Glomerular visceral epithelial cell (primary cell): ENCODE measurements at regions not wholly inside any gene's neighbourhood (a gene's known extent, or its start where the extent isn't known, plus 50 kb on each side); places are given as distances from the start of the nearest gene placed in this dataset.

ENCODE experiments used
- DNase-seq: peaks from one replicate; pipeline ENCODE4 v3.0.0-alpha.2; 2016; ENCODE audit errors: extremely low spot score

DNA sequence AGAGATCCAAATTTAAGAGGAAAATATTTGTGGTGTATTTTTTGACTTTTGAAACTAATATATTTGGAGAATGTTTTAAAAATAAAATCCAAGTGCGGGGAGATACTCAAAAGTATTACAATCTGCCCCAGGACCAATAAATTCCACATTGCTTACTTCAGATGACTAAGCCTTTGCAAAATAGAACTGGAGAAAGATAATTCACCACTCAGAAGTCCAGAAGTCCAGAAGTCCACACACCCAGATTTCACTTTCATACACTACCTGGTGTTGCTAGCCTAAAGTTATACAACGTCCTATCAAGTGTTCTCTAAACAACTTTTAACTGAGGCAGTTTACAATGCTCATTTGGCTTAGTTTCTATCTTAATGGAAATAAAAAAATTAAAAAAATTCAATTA lies 487.0 kb upstream of the SEMA3D start:
- DNase-seq, result no peak

DNA sequence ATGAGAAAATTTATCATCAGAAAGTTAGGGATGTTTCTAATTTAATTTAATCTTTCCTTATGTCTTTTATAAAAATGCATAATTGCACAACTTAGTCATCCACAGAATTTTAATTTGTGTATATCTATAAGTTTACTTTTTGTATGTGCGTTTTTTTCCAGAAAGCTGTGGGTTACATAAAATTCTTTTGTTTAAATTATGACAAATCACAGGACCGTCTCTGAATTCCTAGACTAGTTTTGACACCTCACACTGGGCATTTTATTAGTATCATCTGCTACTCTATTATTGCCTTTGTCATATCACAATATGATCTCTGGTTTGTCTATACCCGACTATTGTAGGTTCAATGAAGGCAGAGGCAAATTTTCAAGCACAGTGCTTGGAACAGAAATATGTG lies 482.4 kb upstream of the SEMA3D start:
- no peak for DNase-seq

DNA sequence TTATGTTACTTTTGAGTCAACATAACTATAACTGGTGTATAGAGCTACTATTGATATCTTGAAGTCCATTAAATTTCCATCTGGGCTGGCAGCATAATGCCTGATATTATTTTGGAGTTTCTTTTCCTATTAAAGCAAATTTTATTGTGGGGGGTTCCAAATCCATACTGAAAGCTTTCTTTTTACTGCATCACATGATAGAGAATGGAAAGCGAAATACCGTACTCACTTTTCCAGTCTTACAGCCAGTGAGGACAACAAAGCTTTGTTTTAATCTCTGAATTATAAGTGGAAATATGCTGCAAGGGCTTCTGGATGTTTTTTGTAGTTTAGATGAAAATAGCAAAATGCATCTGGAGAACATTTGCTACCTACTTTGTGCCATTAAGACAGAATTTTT lies 477.5 kb upstream of the SEMA3D start:
- DNase-seq, result no peak

DNA sequence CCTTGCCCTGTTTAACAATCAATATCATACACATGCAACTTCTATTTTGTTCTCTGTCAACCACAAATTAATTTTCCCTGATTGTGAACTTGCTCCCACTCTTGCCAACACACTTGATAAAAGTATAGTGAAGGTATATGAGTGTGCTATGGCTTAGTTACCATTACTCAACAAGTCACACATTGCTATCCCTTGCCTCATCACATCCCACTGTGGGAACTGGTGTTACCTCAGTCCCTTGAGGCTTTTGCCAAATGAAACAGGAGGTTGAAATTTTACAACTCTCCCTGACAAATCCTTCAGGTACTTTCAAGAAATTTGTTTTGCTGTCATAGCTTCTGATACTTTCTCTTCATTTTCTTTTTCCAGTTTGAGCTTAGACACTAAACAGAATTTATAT lies 472.5 kb upstream of the SEMA3D start:
- no peak for DNase-seq

DNA sequence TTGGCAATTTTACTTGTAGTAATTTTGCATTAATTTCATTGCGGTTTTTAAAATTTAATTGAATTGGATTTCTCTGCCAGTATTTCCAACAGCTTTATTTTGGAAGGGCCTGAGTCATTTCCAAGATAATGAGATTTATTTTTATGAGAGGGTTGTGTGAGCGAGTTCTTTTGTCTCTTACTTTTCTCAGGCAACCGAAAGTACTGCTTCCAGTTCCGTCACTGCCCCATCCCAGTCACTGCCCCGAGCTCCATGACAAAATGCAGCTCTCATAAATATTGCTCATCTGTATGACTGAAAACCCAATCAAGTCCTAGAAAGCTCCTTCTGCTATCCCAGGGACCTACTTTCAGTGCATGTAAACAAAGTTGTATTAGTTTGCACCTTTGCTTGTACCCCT lies 468.4 kb upstream of the SEMA3D start:
- DNase-seq, result no peak

DNA sequence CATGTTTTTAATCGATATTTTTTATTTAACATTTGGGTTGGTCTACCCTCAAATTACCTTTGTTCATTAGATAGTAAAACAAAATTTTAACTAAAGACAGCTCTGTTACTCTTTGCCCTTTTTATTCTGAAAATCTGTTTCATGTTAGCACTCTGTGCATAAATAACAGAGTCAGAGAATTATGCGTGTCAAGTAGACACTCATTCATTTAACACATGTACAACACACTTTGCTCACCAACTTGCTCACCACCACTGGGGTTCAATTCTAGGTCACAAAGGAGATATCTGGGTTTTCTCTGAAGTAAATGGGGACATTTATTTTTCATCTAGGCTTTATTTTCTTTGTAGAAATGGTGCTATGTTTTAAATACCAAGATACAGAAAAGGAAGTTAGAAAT lies 457.4 kb upstream of the SEMA3D start:
- no peak for DNase-seq

DNA sequence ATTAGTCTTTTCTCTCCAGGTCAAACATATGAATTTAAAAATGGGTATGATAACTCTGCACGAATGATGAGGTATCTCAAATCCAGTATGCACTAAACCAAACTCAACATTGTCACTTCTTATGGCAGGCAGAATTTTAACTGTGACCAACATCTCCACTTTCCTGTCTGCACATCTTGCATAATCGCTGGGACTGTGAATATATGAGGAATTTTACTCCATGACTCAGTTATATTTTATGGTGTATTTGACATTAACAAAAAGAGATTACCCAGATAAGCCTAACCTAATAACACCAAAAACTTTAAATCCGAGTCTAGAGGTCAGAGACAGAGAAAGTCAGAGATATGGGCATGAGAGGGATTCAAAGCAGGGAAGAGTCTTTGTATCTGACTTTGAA lies 454.5 kb upstream of the SEMA3D start:
- DNase-seq, result no peak

DNA sequence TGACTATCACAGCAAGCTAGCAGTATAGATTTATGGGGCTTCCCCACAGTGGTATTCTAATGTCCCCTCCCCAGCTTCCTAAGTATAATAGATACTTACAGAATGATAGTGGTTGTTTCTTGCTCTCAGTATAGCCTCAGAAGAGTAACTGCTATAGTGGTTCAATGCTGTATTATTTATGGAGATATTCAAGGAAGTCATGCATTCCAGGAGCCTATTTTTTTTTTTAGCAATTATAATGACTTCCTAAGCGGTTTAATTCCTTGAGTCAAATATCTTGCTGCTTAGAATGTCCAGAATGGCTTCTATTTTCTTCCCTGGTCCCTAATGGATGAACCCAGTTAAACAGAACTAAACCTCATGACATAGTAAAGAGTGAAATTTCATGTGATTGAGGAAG lies 451.5 kb upstream of the SEMA3D start:
- no peak for DNase-seq

DNA sequence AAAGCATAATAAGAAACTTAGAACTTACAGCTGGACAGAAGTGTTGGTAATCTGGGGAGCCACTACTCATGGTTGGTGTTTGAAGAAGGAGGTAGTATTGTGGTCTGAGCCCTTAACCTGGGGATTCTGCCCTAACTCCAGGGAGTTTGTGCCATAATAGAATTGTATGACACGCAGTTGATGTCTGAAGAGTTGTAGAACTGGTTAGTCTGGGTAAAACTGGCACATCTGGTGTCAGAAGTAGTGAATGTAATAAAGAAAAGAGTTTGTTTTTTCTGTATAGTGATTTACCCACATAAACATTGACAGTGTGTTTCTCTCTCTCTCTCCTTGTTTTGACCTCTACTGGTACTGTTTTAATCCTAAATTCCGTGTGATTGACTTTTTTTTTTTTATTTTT lies 448.1 kb upstream of the SEMA3D start:
- DNase-seq, result no peak

DNA sequence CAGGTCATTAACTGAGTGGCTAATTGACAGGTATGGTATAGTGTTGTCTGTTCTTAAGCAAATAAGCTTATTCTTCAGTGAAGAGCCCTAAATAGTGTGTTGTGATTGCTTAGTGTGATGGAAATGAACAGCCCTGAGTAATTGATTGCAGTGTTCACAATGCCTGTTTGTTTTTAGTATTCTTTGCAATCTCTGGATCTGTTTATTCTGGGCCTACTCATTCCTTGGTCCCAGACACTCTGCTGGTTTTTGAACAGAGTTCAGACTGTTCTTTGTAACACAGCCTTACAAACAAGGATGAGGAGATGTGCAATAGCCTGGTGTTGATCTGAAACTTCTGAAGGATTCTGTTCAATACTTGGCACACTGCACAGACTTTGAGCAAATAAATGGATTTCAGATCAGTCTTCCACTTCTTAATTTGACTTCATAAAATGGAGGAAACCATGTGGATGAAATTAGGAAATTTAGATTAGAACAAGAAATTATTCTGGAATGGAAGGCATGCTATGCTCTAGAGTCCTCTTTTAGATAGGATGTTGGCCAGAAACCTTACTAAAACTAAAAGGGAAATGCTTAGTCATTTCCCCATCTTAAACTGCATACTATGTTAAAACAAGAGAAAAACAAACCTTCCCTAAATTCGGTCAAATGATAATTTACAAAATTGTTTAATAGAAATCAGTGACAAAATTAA lies 444.2 kb upstream of the SEMA3D start:
- no peak for DNase-seq

DNA sequence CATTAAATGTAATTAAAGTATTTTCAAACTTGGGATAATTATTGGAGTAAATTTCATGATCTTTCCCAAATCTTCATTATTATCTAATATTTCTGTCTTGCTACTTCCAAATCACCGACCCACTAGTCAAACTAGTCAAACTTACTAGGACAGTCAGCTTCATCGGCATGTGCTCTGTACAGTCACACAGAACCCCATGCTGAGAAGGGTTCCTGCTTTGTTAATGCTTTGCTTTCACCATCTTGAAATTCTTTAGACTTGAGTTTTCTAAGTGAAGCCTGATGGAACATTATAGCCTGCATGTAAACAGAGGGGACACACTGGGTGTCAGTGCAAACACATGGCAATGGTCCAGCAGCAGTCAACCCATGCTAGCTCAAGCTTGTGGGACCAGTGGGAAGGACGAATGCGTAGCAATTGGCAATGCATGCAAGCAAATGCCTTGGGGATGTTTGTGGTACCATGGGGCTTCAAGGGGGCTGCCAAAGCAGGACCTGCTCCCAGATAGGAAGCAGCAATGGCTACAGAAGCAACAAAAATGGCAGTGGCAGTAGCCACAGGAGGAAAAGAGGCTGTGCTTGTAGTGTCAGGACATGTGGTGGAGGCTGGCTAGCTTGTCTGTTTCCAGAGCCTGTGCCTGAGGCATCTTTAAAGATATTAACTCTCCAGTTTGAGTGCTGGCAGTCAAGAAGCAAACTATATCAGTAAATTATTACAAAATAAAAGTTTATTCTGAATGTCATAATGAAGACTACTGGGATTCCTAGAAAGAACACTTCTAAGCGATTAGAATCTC lies 441.1 kb upstream of the SEMA3D start:
- no peak for DNase-seq

DNA sequence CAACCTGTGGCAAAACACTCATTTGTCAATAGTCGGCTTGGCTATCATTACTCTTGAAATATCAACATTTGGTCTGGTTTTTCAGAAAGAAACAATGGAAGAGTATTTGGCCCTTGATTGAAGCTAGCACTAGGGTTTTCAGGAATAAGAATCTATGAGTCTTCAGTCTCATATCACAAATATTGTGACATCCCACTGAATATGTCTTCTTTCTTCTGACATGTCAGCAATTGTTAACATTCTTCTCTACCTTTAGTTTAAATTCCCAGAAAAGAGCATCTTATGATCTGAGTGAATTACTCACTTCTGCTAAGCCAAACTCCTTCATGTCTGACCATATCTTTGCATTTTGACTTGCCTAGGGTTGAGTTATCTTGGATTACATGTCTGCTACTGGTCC lies 435.2 kb upstream of the SEMA3D start:
- DNase-seq, result no peak

DNA sequence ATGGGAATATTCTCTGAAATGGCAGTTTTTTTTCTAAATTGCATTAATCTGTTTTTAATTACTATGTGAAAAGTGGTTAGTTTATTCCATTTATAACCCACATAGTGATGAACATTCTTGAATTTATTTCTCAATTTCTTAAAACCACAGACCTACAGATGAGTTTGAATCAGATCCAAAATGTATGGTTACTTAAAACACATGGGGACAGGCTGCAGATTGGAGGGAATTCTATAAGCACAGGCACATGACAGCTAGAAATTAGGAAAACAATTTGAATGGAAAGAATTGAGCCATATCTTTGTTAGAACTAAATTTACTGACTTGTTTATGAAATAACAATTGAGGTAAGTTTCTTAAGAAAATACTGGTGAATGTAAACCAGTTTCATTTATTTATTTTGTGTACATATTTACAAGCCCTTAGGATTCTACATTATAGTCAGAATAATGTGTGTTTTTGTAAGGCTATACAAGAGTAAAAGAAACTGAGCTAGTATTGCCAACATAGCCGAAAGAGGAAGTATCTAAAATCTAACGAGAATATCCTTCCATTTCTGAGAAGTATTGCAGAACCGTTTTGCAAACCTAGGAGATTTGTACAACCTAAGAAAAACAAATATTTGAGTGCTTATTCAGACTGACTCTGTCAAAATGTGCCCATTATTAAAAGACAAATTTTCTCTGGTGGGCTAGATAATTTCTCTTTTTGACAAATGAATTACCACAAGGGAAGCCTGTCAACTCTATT lies 434.3 kb upstream of the SEMA3D start:
- DNase-seq, result no peak

DNA sequence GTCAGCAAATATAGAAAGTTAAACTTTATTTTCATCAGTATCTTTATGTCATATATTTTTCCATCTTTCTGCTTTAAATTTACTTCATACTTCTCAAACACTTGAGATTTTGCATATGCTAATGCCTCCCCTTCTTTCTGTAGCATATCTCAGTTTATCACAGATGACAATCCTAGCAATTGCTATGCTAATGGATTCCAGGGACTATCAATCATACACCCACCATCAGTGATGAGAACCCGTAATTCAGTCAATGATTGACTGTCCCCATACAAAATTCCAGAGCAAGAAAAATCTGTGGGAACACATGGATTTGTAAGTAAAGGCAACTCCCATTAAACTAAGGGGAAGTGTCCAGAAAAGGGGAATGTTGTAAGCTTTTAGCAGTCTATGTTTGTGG lies 432.4 kb upstream of the SEMA3D start:
- no peak for DNase-seq

DNA sequence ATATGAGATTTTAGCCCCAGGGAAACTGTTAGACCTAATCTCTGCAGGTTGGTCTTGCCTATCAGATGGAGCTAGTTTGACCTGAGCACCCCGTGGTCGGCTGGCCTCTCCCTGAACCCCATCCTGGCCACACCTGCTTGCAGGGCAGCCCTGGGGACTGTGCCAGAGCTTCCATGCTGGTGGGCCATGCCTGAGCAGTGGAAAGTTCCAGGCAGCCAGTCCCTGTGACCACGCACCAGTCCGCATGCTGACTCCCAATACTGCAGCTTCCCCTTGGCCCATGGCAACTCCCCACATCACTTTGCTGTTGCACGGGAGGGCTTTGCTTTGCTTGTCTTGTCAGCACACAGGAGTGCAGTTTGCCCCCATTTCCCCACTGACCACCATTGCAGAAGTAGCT lies 427.8 kb upstream of the SEMA3D start:
- DNase-seq, result no peak

DNA sequence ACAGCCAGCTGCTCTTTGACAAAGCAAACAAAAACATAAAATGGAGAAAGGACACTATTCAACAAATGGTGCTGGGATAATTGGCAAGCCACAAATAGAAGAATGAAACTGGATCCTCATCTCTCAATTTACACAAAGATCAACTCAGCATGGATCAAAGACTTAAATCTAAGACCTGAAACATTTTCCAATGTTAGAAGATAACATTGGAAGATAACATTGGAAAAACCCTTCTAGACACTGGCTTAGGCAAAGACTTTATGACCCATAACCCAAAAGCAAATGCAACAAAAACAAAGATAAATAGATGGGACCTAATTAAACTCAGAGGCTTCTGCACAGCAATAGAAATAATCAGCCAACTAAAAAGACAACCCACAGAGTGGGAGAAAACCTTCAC lies 425.7 kb upstream of the SEMA3D start:
- no peak for DNase-seq

DNA sequence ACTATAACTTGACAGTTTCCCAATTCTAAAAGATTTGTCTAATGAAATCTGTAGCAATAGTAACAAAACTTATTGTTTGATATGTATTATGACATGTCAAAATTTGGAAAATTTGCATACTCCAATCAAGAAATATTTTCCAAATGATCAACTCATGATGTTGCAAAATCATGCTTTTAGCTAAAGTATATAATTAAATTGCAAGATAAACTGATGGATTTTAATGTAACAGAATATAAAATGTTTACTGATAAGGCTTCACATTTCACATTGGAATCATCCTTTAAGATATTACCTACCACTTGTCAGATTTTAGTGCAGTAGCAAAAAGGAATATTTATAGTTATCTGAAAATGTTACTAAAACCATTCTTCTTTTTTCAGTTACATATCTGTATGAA lies 421.9 kb upstream of the SEMA3D start:
- DNase-seq, result no peak

DNA sequence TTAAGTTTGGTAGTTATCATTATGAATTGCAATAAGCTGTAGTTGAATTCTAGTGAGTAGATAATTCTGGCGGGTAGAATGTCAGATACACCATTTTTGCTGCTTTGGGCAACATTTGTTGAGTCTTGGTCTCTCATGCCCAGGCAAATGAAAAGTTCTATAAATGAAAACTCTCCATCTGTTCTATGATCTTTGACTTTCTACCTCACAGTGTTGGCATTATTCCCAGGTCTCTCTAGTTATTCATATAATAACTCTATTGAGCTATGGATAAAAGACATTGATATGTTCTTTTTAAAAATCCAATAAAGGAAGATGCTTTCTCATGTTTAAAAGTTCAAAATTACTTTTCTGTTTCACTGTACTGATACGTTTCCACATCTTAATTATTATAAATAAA lies 415.3 kb upstream of the SEMA3D start:
- DNase-seq, result no peak

DNA sequence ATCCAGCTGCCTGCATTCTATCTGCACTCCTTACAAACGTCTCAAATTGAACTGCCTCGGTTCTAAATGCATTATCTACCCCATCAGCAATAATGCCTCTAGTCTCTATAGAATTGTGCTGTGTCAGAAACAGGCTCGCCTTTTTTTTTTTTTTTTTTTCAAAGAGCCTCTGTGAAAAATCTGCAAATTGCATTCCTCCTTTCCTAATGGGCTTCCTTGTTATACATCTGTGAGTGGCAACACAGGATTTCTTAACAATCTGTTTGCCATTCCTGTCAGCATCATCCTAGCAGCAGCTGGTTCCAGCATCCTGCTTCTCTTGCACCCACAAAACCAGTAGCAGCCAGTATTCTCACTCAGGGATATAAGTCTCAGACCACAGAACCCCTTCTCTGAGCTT lies 413.5 kb upstream of the SEMA3D start:
- DNase-seq, result no peak

DNA sequence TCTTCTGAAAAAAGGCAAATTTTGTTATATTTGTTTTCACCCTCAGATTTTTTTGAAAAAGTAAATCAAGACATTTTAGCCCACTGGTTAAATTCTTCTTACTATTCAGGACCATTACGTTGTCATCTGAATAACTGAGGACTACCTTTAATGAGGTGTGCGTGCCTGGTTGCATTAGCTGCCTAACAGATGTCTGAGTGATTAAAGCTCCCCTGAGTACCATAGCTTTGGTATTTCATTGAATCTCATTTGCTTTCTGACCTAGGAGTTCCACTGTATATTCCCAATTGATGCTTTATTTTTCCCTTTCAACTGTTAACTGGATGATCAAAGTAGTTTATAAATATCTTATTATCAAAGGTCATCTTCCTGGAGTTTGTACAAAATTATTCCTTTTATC lies 410.0 kb upstream of the SEMA3D start:
- no peak for DNase-seq

DNA sequence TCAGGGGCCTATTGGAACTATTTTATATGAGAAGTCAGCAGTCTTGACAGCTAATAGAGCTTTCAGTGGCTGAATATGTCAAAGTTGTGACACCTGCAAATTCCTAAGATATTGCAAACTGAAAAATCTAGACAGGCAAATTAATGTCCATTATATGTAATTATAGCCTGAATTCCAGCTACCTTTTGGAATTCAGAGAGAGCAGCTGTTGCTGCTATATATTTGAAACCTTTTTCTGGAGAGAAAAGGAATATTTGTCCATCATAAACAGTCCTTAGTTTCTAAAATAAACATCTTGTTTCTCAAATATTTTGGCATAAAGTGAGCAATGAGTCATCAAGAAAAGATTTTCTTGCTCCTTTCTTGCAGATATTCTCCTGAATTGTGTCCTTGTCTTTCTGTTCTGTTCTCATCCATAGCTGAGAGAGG lies 408.9 kb upstream of the SEMA3D start:
- no peak for DNase-seq

DNA sequence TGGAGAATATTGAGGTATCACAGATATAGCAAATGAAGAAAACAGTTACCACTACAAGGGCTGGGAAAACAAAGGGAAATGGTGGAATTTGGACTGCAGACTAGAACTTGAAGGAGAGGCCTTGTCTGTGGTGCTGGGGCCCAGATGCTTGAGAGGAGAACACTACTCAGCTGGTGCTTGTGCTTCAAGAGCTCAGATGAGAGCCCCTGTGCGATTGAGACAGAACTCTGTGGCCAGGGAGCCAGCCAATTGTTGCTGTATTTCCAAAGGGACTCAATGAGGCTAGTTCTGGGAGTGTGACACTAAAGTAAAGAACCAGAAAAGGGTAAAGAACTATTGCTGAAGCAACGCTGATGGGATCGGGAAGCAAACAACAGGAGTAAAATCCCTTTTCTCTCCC lies 406.5 kb upstream of the SEMA3D start:
- no peak for DNase-seq

DNA sequence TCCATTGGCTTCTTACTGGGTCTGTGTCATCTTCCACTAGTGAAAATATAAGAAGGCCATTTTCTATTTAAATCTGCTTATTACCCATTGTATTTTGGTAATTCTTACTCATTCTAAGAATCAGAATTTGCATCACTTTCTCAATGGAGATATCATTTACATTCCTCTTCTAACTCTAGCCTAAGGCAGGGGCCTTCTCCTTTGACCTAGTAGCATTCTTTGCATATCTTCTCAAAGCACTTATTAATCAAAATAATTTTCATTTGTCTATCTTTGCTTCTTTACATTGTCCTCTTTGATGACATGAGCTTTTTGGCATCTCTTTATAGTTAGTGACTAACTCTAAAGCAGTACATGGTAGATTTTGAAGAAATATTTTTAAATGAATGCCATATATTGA lies 400.9 kb upstream of the SEMA3D start:
- no peak for DNase-seq
